ENCODE measurements at regions not wholly inside any gene's neighbourhood (a gene's known extent, or its start where the extent isn't known, plus 50 kb on each side); places are given as distances from the start of the nearest gene placed in this dataset.

- DNase-seq (ENCODE audit: low spot score) = no peak
Measured at GRCh38 chr10:131799429-131799828, 101.4 kb upstream of the PPP2R2D start.

- peak; percentile 11 for DNase-seq (ENCODE audit: low spot score)
Measured at GRCh38 chr10:131802156-131802915, 98.5 kb upstream of the PPP2R2D start.

GRCh38 chr10:131802996-131803395 lies 97.8 kb upstream of the PPP2R2D start:
- DNase-seq (ENCODE audit: low spot score) = peak; percentile 31

- DNase-seq (ENCODE audit: low spot score) = peak; percentile 37
Measured at GRCh38 chr10:131803860-131804425, 96.9 kb upstream of the PPP2R2D start.

GRCh38 chr10:131804551-131805295 lies 96.1 kb upstream of the PPP2R2D start:
- DNase-seq (ENCODE audit: low spot score) = peak; percentile 46

- DNase-seq (ENCODE audit: low spot score) = no peak
Measured at GRCh38 chr10:131805696-131806095, 95.1 kb upstream of the PPP2R2D start.

- DNase-seq (ENCODE audit: low spot score) = peak; percentile 28
Measured at GRCh38 chr10:131806146-131806545, 94.7 kb upstream of the PPP2R2D start.

- peak; percentile 28 for DNase-seq (ENCODE audit: low spot score)
Measured at GRCh38 chr10:131806646-131807317, 94.0 kb upstream of the PPP2R2D start.

GRCh38 chr10:131808370-131808930 lies 92.4 kb upstream of the PPP2R2D start:
- peak; percentile 25 for DNase-seq (ENCODE audit: low spot score)

- DNase-seq (ENCODE audit: low spot score) = peak; percentile 46
Measured at GRCh38 chr10:131810036-131810804, 90.6 kb upstream of the PPP2R2D start.

GRCh38 chr10:131810805-131811629 lies 89.8 kb upstream of the PPP2R2D start:
- DNase-seq (ENCODE audit: low spot score) = peak; percentile 53

- peak; percentile 45 for DNase-seq (ENCODE audit: low spot score)
Measured at GRCh38 chr10:131811630-131812403, 89.0 kb upstream of the PPP2R2D start.

- peak; percentile 53 for DNase-seq (ENCODE audit: low spot score)
Measured at GRCh38 chr10:131812736-131813604, 87.8 kb upstream of the PPP2R2D start.

GRCh38 chr10:131814567-131815265 lies 86.1 kb upstream of the PPP2R2D start:
- peak; percentile 40 for DNase-seq (ENCODE audit: low spot score)

GRCh38 chr10:131815266-131816156 lies 85.3 kb upstream of the PPP2R2D start:
- peak; percentile 38 for DNase-seq (ENCODE audit: low spot score)

GRCh38 chr10:131816157-131816775 lies 84.5 kb upstream of the PPP2R2D start:
- DNase-seq (ENCODE audit: low spot score) = peak; percentile 46

All from left forelimb (tissue), 1 donor.